ENCODE measurements at regions not wholly inside any gene's neighbourhood (a gene's known extent, or its start where the extent isn't known, plus 50 kb on each side); places are given as distances from the start of the nearest gene placed in this dataset.

- TF ChIP-seq CTCF (IDR thresholded peaks at IDR 0.05; ENCODE audit: low read depth, low read length, missing control alignments), result no peak
- no peak for DNase-seq (ENCODE audit: low read depth)
- no peak overlapping the region for H3K4me3 ChIP-seq (ENCODE audit: low read depth, low read length)
Measured at GRCh38 chr5:128626536-128627090, 88.6 kb upstream of the FBN2 start.

- no peak for DNase-seq (ENCODE audit: low read depth)
- TF ChIP-seq CTCF (IDR thresholded peaks at IDR 0.05; ENCODE audit: low read depth, low read length, missing control alignments), result no peak
Measured at GRCh38 chr5:128627939-128628338, 89.9 kb upstream of the FBN2 start.

DNA sequence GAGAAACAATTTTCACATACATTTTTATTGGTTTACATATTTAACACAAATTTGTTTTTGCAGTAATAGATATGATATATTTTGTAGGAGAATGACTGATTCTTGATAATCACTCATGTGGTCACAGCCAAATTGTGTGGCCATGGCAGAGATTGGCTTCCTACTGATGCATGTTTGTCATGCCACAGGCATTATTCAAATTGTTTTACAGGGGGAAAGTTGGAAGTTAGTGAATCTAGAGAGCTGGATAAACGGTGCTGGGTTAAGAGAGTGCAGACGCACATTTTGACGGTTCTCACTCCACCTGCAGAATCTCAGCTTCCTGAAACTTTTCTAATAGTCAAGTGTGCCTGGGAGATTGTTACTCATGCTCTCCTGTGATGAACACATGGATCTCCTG lies 91.1 kb upstream of the FBN2 start:
- H3K4me3 ChIP-seq (ENCODE audit: low read depth, low read length), result no peak overlapping the region
- no peak for DNase-seq (ENCODE audit: low read depth)
- no peak for TF ChIP-seq CTCF (IDR thresholded peaks at IDR 0.05; ENCODE audit: low read depth, low read length, missing control alignments)

More at GRCh38 chr5:128627939-128628338, 89.9 kb upstream of the FBN2 start:
- H3K4me3 ChIP-seq (ENCODE audit: low read depth, low read length), result no peak overlapping the region

DNA sequence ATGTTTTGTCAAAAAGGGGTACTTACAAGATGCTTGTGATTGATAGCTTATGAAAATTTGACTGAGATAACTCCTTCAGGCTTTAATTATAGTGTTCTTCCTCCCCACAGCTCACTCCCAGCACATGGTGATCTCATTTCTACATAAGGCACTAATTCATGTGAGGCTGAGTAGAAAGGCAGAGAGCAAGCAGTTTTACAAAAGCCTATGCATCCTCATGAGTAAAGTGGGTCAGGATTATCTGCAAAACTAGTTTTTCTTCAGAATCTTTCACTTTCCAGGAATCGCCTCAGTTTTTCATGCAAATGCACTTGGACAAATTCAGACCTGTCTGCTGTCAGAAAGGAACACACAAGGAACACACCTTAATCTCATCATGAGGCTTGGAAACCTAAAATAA lies 92.1 kb upstream of the FBN2 start:
- TF ChIP-seq CTCF (IDR thresholded peaks at IDR 0.05; ENCODE audit: low read depth, low read length, missing control alignments), result no peak
- H3K4me3 ChIP-seq (ENCODE audit: low read depth, low read length), result no peak overlapping the region
- DNase-seq (ENCODE audit: low read depth), result no peak

- DNase-seq (ENCODE audit: low read depth), result no peak
- no peak overlapping the region for H3K4me3 ChIP-seq (ENCODE audit: low read depth, low read length)
- no peak for TF ChIP-seq CTCF (IDR thresholded peaks at IDR 0.05; ENCODE audit: low read depth, low read length, missing control alignments)
Measured at GRCh38 chr5:128631771-128632170, 93.7 kb upstream of the FBN2 start.

DNA sequence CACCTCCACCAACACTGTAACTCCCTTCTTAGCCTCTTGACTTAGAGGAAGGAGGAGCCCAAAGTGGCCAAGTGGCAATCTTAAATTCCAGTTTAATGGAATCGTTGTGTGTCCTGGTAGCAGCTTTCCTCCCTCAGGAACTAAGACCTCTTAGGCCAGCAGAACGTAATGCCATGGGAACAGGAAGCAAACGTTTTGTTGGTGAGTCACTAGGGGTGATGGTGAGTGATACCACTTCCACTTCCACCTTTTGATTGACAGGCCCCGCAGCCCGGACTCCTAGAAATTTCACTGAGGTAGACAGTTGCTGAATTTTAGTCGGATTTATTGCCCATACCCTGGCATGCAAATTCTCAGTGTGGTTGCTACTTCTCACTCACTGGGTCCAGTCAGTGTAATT lies 94.2 kb upstream of the FBN2 start:
- no peak overlapping the region for H3K4me3 ChIP-seq (ENCODE audit: low read depth, low read length)
- TF ChIP-seq CTCF (IDR thresholded peaks at IDR 0.05; ENCODE audit: low read depth, low read length, missing control alignments), result no peak
- no peak for DNase-seq (ENCODE audit: low read depth)

GRCh38 chr5:128633901-128634300 lies 95.9 kb upstream of the FBN2 start:
- no peak for TF ChIP-seq CTCF (IDR thresholded peaks at IDR 0.05; ENCODE audit: low read depth, low read length, missing control alignments)
- H3K4me3 ChIP-seq (ENCODE audit: low read depth, low read length), result no peak overlapping the region
- no peak for DNase-seq (ENCODE audit: low read depth)
